HG03521 (cell line): ENCODE measurements at regions not wholly inside any gene's neighbourhood (a gene's known extent, or its start where the extent isn't known, plus 50 kb on each side); places are given as distances from the start of the nearest gene placed in this dataset.

ENCODE experiments used
- ATAC-seq: cut with Tn5 transposase; IDR thresholded peaks from one replicate; pipeline ENCODE4 v1.9.1; 2021; ENCODE audit warnings: mild to moderate bottlenecking, moderate library complexity; ENCODE audit not compliant: unreplicated experiment

GRCh38 chr1:106880226-106880625 is 176.2 kb upstream of the PRMT6 start:
- no peak for ATAC-seq

- ATAC-seq: no peak
Observed at GRCh38 chr1:106883208-106883607, 173.3 kb upstream of the PRMT6 start.

DNA sequence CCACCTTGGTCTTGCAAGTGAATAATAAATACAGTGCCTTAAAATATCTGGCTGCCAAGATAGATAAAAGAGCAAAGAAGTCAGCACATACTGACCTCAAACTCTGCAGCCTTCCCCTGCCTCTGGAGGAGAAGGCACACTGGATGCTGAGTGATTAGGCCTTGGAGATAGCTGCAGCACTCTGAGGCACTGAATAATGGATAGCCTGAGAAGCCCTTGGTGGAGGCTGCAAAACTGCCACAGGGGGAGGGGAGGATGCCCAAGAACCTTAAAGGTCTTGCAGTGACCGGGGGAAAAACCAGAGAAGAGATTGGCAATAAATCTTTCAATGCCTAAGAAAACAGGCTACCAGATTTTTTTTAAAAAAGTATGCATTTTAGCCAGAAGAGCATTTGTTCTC is 167.4 kb upstream of the PRMT6 start:
- ATAC-seq: no peak

DNA sequence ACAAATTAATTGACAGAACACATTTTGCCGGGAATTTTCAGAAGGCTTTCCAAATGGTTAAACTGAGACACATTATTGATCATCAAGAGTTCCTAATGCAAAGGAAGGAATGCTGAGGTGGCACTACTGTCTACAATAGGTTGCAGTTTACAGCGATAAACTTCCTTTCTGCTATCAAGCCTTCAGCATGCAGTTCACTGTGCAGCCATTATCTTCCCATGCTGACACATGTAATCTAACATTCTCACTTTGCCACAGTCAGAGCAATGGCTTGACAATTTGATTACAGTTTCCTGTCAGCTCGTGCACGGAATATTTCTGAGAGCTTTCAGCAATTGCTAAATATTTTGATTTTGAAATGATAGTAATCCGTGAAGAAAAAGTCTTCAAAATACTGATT is 166.9 kb upstream of the PRMT6 start:
- ATAC-seq: no peak

DNA sequence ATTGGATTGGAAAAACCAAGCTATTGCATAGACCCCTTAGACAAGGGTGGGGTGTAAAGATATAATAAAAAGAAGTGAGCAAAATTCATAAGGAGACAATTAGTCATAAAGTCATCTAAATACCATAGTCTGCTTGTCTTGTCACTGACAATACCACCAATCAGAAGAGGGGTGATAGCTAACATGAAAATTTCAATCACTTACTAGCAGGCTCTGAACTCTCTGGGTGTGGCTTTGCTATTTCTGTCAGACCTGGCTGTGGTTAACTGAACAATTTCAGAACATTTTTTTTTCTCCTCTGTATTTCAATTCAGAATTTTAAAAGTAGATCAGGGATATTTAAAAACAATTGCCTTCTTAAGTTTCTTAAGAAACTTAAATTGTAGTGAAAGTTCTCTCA is 158.5 kb upstream of the PRMT6 start:
- ATAC-seq: no peak

- ATAC-seq: no peak
Observed at GRCh38 chr1:106899644-106900043, 156.8 kb upstream of the PRMT6 start.

- ATAC-seq: peak; percentile 99
Observed at GRCh38 chr1:106907795-106908194, 148.7 kb upstream of the PRMT6 start.

DNA sequence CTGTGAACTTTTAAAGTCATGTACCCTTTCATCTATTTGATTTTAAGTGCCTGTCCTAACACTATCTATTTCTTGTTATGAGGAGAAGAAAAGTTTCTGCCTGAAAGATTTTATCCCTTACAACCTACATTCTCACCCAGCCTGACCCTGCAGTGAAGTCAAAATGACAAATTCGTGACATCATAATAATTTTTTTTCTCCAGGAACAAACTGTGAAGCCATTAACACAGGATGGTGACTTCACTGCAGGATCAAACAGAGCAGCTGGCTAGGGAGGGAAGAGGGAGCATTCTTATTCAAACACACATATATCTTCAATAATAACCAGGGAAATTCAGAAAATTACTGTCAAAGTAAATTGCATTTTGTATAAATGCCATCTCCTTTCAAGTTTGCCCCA is 147.8 kb upstream of the PRMT6 start:
- ATAC-seq: no peak

- ATAC-seq: no peak
Observed at GRCh38 chr1:106910798-106911197, 145.7 kb upstream of the PRMT6 start.

- ATAC-seq: no peak
Observed at GRCh38 chr1:106912131-106912530, 144.3 kb upstream of the PRMT6 start.

DNA sequence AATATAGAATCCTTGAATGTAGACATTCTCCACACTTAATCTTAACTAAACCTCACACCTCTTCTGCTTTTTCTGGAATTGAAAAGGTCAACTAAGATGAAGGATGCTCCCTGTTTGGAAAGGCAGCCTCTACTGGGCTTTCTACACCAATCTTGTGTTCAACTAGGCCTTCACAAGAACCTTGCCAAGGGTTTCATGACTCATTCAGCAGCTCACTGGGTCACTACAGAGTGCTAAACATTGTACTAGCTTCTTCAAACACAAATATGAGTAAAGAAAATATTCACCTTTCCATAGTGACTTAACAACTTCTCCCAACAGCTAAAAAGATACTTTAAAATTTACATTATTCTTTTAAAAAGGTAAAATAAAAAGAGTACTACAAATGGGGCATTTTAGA is 135.3 kb upstream of the PRMT6 start:
- no peak for ATAC-seq

- no peak for ATAC-seq
Observed at GRCh38 chr1:106924360-106924759, 132.1 kb upstream of the PRMT6 start.

DNA sequence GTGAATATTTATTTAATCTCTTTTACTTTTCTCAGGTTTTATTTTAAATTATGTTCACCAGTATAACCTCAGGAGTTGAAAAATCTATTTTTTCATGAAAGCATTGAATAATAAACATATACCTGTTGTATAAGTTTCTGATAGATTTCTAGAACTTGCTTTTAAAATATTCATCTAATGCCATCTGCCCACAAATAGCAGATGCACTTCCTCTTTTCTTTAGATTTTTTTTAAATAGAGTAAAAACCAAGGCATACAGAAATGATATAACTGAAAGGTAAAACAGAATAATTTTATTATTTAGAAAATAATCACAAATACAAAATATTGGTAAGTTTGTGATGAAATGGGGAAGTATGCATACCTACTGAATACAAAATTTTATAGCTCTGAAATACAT is 130.7 kb upstream of the PRMT6 start:
- no peak for ATAC-seq

DNA sequence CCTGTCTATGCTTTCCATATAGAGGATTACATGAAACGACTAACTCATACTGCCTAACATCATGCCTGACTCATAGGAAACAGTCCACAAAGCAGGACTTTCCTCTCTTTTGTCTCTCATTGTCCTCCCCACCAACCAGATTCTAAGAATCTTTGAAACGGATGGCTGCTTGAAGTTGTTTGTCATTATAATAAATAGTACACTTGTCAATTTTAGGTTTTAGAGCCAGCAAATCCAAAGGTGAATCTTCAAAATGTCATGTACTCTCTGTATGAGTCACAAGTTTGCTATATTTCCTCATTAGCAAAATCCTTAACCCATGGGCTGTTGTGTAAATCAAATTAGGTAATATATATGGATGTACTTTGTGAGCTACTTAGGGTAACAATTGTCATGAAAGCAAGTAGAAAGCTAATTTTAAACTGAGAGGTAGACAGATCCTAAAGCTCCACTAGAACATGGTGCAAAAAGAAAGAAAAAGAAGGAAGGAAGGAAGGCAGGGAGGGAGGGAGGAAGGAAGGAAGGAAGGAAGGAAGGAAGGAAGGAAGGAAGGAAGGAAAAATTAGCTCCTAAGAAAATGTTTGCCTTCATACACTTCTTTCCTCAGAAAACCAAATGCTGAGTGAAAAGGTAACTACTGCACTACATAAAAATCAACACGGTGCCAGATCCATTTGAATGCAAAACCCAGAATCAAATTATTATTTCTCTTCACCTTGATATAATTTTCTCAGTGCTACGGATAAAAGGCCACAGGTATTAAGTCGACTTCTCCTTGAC is 129.5 kb upstream of the PRMT6 start:
- ATAC-seq: no peak

DNA sequence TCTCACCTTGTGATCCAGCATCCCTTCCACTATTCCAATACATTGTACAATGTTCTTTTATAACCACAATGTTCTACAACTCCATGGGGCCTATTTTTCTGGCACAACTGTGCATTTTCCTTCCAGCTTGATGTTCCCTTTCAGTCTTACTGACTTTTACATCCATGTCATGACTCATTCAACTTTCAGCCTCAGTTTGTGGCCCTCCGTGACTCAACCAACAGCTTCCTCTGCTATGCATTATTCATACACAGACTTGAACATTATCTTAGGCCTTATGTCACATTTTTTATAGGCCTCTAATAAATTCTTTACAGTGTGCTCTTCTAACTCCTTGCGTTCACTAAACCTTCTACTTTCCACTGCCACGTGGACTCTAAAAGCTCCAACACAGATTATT is 119.4 kb upstream of the PRMT6 start:
- ATAC-seq: no peak

GRCh38 chr1:106944721-106945120 is 111.8 kb upstream of the PRMT6 start:
- no peak for ATAC-seq

DNA sequence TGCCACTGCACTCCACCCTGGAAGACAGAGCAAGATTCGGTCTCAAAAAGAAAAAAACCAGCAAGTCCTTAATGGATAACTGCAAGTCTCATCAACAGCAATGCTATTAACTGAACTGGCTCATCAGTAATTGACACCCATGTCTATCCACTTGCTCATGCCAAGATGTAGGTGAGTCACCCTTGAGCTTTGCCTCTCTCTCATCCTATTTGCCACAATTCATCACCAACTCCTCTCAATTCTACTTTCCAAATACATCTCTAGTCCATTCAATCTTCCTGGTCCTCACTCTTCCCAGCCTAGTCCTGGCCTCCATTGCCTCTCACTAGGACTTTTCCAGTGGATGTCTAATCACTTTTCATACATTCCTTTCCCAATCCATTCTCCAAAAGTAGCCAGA is 103.7 kb upstream of the PRMT6 start:
- no peak for ATAC-seq

DNA sequence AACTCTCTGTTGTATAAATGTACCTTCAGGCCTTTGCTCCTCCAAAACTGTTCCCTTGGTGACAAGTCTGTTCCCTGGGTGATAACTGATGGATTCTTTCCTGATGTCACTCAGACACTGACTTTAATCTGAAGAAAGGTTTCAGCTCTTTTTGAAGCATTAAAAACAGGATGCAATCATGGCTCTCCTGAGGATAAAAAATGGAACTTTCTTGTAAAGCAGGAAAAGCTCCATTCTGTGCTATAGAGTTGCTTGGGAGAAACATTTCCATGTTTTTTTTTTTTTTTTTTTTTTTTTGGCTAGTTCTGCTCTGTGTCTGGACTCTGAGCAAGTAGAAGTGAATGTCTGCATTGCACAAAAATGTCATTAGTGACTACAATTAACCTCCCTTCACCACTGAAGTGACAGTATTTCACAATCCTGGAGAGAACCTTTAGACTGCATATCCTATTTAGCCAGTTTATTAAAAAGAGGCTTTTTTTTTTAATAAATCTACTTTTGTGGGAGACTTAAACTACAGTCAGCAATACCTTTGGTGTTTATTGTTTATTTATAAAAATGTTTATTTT is 101.7 kb upstream of the PRMT6 start:
- ATAC-seq: no peak

DNA sequence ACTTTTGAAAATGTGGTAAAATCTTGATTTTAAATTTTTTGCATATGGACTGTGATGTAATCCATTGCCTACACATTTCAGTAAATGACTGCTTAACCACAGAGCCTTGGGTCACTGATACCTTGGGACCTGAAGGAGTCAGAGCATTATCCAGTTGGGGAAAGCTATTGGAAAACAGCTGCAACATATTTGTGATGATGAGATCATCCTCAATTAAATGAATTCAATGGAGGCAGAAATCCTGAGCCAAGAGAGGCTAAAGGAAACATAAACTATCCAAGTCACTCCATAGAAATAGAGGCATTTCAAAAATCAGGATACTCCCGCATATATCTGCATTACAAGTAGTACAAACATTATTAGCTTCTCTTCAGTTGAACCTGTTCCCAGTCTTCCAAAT is 99.8 kb upstream of the PRMT6 start:
- no peak for ATAC-seq

GRCh38 chr1:106957795-106958194 is 98.7 kb upstream of the PRMT6 start:
- no peak for ATAC-seq

- no peak for ATAC-seq
Observed at GRCh38 chr1:106960412-106960811, 96.1 kb upstream of the PRMT6 start.

DNA sequence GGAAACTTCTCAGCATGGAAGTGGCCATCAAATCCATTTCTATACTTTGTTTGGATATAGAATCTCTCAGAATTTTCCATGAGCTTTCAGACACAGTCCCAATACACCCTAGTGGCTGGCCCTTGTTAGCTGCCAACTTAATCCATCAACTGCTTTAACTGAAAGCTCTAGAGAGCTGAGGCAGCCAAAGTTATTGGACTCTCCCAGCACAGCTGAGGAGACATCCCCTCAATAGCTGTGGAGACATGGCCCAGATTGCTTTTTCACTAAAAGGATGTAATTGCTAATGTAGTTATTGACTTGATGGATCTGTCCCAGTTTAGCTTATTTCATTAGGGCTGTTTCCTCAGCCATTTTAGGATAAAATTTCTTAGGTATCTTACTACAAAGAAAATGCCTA is 94.8 kb upstream of the PRMT6 start:
- no peak for ATAC-seq

DNA sequence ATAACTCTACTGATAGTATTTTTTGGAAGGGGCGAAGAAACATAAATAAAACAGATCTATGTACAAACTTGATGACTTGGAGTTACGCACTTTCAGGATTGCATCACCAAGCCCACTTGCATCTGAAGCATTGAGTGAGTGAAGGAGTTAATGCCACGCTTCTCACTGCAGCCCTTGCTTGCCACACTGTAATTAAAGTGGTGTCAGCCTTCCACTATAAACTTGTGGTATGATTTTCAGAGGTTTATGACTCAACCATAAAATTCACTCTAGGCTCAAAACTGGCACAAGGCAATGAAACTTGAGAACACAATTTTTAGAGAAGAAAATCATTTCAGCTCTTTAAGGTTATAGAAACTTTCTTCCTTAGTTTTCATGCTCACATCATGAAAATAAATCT is 93.9 kb upstream of the PRMT6 start:
- ATAC-seq: no peak
